K562 (cell line): ENCODE measurements at regions not wholly inside any gene's neighbourhood (a gene's known extent, or its start where the extent isn't known, plus 50 kb on each side); places are given as distances from the start of the nearest gene placed in this dataset.

Experiments
- BRCA1 ChIP-seq, 2 experiments: fragments of 450-650 bp in 1 of 2; sonication (generic) in 1 of 2; formaldehyde crosslinking in 1 of 2; IDR thresholded peaks; 2 replicates each; pipeline versions ENCODE4 v1.5.0 to v1.6.1; 2017 to 2020; ENCODE audit warnings: mild to moderate bottlenecking in 1 of 2, missing genetic modification reagents in 1 of 2
- FOXJ2 ChIP-seq: fragments of 200-800 bp; sonication (Bioruptor generic); IDR thresholded peaks from 2 replicates; pipeline ENCODE4 v1.6.1; 2016; ENCODE audit warnings: missing genetic modification characterization, missing compliant biosample characterization
- MAFF ChIP-seq: IDR thresholded peaks from 2 replicates; pipeline ENCODE4 v1.6.1; 2012; ENCODE audit warnings: low read length, improper control_type of control experiment
- MAFG ChIP-seq: fragments of 450-650 bp; conservative IDR thresholded peaks from 2 replicates; pipeline ENCODE4 v1.6.1; 2016; ENCODE audit warnings: missing genetic modification characterization, missing compliant biosample characterization
- NFE2 ChIP-seq: IDR thresholded peaks from 2 replicates; pipeline ENCODE4 v1.6.1; 2014; ENCODE audit warnings: antibody characterized with exemption, low read depth
- TCF7L2 ChIP-seq: fragments of 150-350 bp; IDR thresholded peaks from 2 replicates; pipeline ENCODE4 v1.6.1; 2016; ENCODE audit warnings: low read depth, mild to moderate bottlenecking, low read length, moderate library complexity
- ZNF3 ChIP-seq: fragments of 250-450 bp; sonication (Bioruptor Pico); IDR thresholded peaks from 2 replicates; pipeline ENCODE4 v1.5.0; 2021; ENCODE audit warnings: mild to moderate bottlenecking, moderate library complexity
- TF ChIP-seq, protein P1 (sequence below): fragments of 250-450 bp; sonication (Bioruptor Pico); IDR thresholded peaks from 2 replicates; pipeline ENCODE4 v1.6.1; 2021; ENCODE audit warnings: mild to moderate bottlenecking
- TF ChIP-seq, protein P2 (sequence below): fragments of 250-450 bp; sonication (Bioruptor Pico); IDR thresholded peaks from 2 replicates; pipeline ENCODE4 v1.9.0; 2021; ENCODE audit warnings: mild to moderate bottlenecking, inconsistent platforms
- TF ChIP-seq, protein P3 (sequence below): IDR thresholded peaks from 2 replicates; pipeline ENCODE4 v1.6.1; 2011; ENCODE audit warnings: borderline replicate concordance, low read depth, mild to moderate bottlenecking, moderate library complexity, low read length; ENCODE audit not compliant: insufficient read depth, poor library complexity, severe bottlenecking
- TF ChIP-seq, protein P4 (sequence below): sonication (generic); formaldehyde crosslinking; IDR thresholded peaks from 2 replicates; pipeline ENCODE4 v1.8.0; 2023; ENCODE audit warnings: missing genetic modification reagents, mild to moderate bottlenecking, borderline replicate concordance
- TF ChIP-seq, protein P5 (sequence below): sonication (generic); formaldehyde crosslinking; IDR thresholded peaks from 2 replicates; pipeline ENCODE4 v1.8.0; 2022; ENCODE audit warnings: mild to moderate bottlenecking, missing genetic modification reagents, borderline replicate concordance

DNA sequence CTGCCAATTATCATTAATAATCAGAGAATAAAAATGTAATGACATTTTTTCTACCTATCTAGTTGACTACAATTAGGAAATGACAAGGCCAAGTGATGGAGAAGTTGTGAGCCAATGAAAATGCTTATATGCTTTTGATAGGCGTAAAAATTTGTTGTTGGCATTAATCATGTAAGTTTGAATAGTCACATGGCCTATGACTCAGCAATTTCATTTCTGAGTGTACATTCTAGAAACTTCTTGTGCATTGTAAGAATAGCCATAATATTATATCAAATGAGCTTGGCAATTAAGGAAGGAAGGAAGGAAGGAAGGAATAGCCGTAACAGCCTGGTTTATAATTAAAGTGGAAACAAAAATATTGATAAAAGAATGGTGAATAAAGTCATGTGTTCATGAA is 179.9 kb downstream of the PTH2R start (continued):
- TF ChIP-seq, protein P1, sequence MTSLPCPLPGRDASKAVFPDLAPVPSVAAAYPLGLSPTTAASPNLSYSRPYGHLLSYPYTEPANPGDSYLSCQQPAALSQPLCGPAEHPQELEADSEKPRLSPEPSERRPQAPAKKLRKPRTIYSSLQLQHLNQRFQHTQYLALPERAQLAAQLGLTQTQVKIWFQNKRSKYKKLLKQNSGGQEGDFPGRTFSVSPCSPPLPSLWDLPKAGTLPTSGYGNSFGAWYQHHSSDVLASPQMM (CRISPR knock-in tag) = no peak
- TF ChIP-seq MAFG = peak; percentile 89
- TF ChIP-seq ZNF3 (CRISPR knock-in tag) = no peak
- TF ChIP-seq FOXJ2 = no peak
- TF ChIP-seq, protein P2, sequence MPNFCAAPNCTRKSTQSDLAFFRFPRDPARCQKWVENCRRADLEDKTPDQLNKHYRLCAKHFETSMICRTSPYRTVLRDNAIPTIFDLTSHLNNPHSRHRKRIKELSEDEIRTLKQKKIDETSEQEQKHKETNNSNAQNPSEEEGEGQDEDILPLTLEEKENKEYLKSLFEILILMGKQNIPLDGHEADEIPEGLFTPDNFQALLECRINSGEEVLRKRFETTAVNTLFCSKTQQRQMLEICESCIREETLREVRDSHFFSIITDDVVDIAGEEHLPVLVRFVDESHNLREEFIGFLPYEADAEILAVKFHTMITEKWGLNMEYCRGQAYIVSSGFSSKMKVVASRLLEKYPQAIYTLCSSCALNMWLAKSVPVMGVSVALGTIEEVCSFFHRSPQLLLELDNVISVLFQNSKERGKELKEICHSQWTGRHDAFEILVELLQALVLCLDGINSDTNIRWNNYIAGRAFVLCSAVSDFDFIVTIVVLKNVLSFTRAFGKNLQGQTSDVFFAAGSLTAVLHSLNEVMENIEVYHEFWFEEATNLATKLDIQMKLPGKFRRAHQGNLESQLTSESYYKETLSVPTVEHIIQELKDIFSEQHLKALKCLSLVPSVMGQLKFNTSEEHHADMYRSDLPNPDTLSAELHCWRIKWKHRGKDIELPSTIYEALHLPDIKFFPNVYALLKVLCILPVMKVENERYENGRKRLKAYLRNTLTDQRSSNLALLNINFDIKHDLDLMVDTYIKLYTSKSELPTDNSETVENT (CRISPR knock-in tag) = no peak
- TF ChIP-seq TCF7L2 = no peak
- peak; percentile 77 for TF ChIP-seq NFE2
- TF ChIP-seq BRCA1 (IDR thresholded peaks at IDR 0.05) = no peak
- no peak for TF ChIP-seq BRCA1 (CRISPR knock-in tag; IDR thresholded peaks at IDR 0.05)
- TF ChIP-seq, protein P3, sequence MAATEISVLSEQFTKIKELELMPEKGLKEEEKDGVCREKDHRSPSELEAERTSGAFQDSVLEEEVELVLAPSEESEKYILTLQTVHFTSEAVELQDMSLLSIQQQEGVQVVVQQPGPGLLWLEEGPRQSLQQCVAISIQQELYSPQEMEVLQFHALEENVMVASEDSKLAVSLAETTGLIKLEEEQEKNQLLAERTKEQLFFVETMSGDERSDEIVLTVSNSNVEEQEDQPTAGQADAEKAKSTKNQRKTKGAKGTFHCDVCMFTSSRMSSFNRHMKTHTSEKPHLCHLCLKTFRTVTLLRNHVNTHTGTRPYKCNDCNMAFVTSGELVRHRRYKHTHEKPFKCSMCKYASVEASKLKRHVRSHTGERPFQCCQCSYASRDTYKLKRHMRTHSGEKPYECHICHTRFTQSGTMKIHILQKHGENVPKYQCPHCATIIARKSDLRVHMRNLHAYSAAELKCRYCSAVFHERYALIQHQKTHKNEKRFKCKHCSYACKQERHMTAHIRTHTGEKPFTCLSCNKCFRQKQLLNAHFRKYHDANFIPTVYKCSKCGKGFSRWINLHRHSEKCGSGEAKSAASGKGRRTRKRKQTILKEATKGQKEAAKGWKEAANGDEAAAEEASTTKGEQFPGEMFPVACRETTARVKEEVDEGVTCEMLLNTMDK = no peak
- TF ChIP-seq, protein P4, sequence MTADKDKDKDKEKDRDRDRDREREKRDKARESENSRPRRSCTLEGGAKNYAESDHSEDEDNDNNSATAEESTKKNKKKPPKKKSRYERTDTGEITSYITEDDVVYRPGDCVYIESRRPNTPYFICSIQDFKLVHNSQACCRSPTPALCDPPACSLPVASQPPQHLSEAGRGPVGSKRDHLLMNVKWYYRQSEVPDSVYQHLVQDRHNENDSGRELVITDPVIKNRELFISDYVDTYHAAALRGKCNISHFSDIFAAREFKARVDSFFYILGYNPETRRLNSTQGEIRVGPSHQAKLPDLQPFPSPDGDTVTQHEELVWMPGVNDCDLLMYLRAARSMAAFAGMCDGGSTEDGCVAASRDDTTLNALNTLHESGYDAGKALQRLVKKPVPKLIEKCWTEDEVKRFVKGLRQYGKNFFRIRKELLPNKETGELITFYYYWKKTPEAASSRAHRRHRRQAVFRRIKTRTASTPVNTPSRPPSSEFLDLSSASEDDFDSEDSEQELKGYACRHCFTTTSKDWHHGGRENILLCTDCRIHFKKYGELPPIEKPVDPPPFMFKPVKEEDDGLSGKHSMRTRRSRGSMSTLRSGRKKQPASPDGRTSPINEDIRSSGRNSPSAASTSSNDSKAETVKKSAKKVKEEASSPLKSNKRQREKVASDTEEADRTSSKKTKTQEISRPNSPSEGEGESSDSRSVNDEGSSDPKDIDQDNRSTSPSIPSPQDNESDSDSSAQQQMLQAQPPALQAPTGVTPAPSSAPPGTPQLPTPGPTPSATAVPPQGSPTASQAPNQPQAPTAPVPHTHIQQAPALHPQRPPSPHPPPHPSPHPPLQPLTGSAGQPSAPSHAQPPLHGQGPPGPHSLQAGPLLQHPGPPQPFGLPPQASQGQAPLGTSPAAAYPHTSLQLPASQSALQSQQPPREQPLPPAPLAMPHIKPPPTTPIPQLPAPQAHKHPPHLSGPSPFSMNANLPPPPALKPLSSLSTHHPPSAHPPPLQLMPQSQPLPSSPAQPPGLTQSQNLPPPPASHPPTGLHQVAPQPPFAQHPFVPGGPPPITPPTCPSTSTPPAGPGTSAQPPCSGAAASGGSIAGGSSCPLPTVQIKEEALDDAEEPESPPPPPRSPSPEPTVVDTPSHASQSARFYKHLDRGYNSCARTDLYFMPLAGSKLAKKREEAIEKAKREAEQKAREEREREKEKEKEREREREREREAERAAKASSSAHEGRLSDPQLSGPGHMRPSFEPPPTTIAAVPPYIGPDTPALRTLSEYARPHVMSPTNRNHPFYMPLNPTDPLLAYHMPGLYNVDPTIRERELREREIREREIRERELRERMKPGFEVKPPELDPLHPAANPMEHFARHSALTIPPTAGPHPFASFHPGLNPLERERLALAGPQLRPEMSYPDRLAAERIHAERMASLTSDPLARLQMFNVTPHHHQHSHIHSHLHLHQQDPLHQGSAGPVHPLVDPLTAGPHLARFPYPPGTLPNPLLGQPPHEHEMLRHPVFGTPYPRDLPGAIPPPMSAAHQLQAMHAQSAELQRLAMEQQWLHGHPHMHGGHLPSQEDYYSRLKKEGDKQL (CRISPR knock-in tag) = no peak
- peak; percentile 83 for TF ChIP-seq MAFF
- TF ChIP-seq, protein P5, sequence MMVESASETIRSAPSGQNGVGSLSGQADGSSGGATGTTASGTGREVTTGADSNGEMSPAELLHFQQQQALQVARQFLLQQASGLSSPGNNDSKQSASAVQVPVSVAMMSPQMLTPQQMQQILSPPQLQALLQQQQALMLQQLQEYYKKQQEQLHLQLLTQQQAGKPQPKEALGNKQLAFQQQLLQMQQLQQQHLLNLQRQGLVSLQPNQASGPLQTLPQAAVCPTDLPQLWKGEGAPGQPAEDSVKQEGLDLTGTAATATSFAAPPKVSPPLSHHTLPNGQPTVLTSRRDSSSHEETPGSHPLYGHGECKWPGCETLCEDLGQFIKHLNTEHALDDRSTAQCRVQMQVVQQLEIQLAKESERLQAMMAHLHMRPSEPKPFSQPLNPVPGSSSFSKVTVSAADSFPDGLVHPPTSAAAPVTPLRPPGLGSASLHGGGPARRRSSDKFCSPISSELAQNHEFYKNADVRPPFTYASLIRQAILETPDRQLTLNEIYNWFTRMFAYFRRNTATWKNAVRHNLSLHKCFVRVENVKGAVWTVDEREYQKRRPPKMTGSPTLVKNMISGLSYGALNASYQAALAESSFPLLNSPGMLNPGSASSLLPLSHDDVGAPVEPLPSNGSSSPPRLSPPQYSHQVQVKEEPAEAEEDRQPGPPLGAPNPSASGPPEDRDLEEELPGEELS (CRISPR knock-in tag) = no peak
